Caki2 (cell line): ENCODE measurements at regions not wholly inside any gene's neighbourhood (a gene's known extent, or its start where the extent isn't known, plus 50 kb on each side); places are given as distances from the start of the nearest gene placed in this dataset.

Experiments used
- DNase-seq: peaks from one replicate; pipeline ENCODE4 v3.0.0-alpha.2; 2015; ENCODE audit warnings: low read depth
- in situ Hi-C: cut with HindIII; loops from 2 replicates; pipeline ENCODE4 v1.10.0; 2016; ENCODE audit warnings: low sequenced_read_pairs, low pct_unique_long_range_greater_than_20kb, mixed read lengths

GRCh38 chr6:101341926-101342325 is 51.6 kb upstream of the GRIK2 start:
- no peak for DNase-seq
- in situ Hi-C loops: no loop called here
